ENCODE measurements at regions not wholly inside any gene's neighbourhood (a gene's known extent, or its start where the extent isn't known, plus 50 kb on each side); places are given as distances from the start of the nearest gene placed in this dataset.
A peak's percentile ranks its signal among the peaks of the same experiment; 100 is the strongest.

GRCh38 chr6:104572901-104573300, 286.8 kb downstream of the HACE1 start:
- DNase-seq, result no peak

DNA sequence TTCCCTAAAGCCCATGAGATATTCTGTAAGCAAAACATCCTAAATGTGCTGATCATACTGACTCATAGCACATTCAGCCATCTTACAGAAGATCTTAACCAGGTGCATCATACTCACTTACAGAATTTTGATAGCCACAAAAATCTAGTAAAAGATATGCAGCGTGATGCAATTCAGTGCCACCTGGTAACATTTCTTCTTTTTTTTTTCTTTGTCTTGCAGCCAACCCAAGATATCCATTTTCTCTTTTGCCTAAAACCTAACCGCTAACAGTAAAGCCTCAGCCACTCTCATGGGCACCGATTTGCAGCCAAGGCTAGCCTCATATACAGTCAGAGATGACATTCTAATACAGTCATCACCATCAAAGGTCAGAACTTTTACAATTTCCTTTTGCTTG, 293.3 kb downstream of the HACE1 start:
- no peak for DNase-seq

GRCh38 chr6:104563306-104563705, 296.4 kb downstream of the HACE1 start:
- DNase-seq, result no peak

GRCh38 chr6:104559435-104560202, 300.1 kb downstream of the HACE1 start:
- DNase-seq, result no peak

DNA sequence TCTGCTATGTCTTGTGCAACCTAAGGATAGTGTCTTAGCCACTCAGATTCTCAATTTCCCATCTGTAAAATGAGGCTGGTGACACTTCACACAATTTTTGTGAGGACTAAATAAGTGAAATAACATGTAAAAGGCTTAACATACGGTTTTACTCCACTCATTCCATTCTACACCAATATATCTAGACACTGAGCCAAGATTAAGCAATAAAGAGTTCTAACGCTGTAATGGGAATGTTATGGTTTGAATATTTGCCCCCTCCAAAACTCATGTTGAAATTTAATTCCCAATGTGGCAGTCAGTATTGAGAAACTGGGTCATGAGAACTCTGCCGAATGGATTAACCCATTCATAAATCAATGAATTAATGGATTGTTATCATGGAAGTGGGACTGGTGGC, 301.0 kb downstream of the HACE1 start:
- no peak for DNase-seq

- DNase-seq, result no peak
These were observed 311.4 kb downstream of the HACE1 start for GRCh38 chr6:104548297-104548696.

DNA sequence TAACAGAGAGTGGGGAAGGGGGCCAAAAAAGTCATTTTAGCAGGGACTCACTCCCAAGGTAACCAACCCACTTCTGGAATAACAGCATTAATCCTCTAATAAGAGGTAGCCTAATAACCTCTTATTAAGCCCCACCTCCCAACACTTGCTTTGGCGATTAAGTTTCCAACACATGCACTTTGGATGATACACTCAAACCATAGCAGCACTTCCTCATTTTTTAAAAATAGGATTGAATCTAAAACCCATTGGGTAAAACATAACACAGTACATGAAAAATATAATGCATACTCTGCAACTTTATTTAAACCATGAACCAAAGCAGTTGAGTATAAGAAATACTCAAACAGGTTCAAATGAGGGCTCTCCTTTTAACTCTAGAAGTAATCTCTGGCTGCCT, 318.3 kb downstream of the HACE1 start:
- peak; percentile 4 to 29 (median 29) for DNase-seq

GRCh38 chr6:104540743-104541142, 319.0 kb downstream of the HACE1 start:
- DNase-seq, result no peak

- no peak for DNase-seq
These were observed 320.5 kb downstream of the HACE1 start for GRCh38 chr6:104539173-104539572.

GRCh38 chr6:104537872-104538271, 321.8 kb downstream of the HACE1 start:
- DNase-seq, result no peak

DNA sequence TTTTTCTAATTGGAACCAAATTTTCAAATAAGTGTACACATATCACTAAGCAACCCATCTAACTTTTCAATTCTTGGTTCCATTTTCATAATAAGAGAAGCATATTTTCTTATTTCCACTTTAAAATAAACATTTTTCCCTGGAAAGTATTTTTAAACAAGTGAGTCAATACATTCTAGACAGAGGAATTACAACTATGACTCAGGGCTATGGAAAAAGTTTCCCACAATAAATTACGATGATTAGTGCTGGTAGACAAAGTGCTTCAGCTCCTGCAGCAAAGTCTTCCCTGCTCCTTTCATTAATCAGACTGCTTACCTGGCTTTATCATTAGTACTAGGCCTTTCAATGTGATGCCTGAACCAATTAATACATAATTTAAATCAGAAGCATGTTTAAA, 322.5 kb downstream of the HACE1 start:
- DNase-seq, result peak in 2 of 3 donors; percentile 23 to 30

- peak; percentile 26 to 40 (median 28) for DNase-seq
These were observed 327.3 kb downstream of the HACE1 start for GRCh38 chr6:104532462-104532861.

DNA sequence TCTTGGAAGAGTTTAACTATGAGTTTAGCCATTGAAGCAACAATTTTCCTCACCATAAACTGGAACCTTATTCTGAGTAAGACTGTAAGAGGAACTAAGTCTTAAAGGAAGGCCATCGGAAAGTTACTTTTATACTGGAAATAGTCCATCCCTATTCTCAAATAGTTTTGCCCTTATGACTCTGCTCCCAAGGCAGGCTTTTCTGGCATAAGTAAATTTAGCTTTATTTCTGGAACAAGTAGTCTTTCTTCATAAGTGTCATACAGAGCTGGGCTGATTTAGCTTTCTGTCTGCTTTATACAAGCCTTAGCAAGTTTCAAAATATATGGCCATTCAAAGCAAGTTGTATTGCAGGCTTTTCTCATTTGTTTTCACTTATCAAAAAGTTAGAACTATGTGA, 328.1 kb downstream of the HACE1 start:
- peak; percentile 4 to 40 (median 35) for DNase-seq

DNA sequence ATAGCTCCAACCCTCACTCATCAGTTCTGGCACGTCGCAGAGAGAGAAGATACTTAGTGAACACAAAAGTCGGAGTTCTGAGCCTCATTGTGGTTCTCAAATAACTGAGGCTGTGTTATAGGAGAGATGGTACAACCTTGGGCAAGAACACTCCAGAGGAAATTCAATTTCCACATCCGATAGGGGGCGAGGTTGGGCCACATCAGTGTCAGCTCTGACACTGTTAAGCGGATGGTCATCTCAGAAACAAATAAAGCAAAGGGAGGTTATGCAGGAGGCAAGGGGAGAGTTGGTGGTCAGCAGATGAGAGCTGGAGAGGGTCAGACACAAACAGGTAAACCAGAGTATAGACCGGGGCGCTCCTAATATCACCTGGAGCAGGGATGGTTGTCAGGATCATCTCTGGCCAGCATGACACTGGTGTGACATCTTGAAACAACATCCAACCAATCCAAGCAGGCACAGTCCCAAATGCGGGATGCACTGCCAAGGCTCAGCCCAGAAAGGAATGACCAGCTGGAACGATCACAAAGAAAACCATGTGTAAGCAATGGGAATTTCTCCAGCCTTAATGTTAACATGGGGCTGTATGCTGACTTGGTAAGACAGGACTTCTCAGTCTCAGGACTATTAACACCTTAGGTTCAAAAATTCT, 331.8 kb downstream of the HACE1 start:
- peak; percentile 24 to 27 (median 26) for DNase-seq

GRCh38 chr6:104527311-104527710, 332.4 kb downstream of the HACE1 start:
- DNase-seq, result peak; percentile 44 to 59 (median 58)

DNA sequence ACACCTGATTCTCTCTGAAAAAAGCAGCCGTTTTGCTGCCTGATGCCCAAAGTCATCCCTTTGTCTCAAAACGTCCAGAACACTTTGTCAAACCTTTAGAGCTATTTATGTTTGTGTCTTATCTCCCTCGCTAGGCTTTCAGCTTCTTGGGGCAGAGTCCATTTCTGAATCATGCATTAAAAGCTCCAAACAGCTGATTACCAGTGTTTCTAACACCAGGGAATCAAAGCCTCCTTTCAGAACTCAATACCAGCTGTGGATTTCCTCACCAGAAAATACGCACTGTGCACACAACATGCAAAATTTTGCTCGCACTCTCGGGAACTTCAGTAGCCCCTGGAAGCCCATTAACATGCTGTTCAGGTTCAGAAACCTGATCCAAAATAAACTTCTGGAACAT, 333.3 kb downstream of the HACE1 start:
- DNase-seq, result no peak

GRCh38 chr6:104525677-104526322, 333.9 kb downstream of the HACE1 start:
- DNase-seq, result peak; percentile 86 to 95 (median 91)

DNA sequence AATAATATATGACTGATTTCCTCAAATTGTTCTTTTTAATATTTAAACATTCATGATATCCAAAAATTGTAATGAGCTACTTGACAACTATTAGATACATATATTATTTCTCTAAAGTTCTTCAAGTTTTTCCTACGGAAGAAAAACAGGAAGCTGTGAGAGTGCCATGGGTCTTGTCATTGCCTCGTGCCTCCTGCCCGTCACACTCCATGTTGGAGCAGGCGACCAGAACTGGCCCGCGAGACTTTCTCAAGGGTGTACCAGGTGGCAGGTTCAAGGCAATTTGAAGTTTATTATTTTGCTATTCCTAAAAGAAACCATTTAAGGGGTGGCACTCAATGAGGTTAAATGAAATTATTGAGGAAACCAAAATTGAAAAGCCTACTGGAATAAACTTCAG, 337.2 kb downstream of the HACE1 start:
- DNase-seq, result peak; percentile 48 to 56 (median 55)

- no peak for DNase-seq
These were observed 338.5 kb downstream of the HACE1 start for GRCh38 chr6:104521176-104521575.

DNA sequence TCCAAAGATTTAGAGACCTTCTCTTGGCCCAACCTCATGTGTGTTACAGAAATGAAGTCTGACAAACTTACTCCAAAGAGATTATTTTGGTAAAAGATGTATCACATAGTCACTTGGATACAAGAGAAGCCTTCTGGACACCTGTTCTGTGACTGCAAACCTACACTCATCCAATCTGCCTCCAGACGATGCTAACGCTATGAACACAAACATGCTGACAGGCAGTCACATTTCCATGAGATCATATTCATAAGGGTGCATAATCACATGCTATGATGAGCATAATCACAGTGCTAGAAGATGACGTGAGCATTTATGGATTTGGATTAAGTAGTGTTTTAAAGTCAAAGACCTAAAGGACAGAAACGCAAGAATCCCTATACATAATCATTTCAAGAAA, 340.2 kb downstream of the HACE1 start:
- DNase-seq, result no peak

DNA sequence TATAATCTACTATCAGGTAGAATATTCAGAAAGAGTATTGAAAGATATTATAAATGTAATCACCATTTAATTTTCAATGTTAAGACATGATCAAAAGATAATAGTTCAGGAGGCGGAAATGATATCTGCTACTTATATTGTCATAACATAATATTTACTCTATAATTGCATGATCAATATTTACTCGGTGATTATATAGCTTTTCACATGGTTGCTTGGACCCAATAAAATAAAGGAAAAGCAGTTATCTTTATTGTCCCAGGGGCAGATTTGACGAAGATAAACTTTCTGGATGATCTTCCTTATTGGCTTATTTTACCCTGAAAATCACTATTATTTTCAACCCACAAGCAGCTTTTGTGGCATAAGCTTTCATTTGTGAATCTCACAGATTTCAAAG, 350.4 kb downstream of the HACE1 start:
- no peak for DNase-seq

GRCh38 chr6:104506429-104506828, 353.3 kb downstream of the HACE1 start:
- no peak for DNase-seq

DNA sequence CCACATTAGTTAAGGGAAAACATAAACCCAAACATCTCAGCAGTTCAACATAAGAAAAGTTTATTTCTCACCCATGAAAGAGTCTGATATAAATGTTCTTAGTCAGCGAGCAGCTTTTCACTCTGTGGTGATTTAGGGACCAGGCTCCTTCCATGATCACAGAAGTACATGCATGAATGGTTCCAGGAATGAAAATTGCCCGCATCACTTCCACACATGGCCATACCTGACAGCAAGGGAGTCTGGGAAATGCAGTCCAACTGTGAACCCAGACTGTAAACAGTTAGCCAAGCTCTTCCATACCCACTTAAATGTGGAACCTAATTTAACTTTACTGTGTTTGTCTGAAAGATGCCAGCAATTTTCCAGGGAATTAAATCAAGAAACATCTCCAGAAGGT, 353.9 kb downstream of the HACE1 start:
- no peak for DNase-seq

DNA sequence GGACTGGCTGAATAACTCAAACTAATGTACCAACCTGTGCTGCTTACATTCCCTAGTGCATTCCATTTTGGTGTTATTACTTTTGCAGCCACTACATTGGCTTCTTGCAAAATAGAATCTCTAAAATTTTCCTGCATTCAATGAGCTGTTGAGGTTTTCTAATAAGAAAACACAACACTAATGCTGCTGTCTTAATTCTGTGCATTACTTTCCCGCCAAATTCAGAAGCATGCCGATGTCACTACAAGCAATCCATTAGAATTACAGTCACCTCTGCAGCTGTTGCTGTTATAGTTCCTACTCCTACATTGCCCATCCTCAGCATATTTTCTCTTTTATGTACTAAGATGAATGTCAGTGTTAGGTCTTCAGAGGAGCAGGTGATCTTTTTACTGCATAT, 359.5 kb downstream of the HACE1 start:
- no peak for DNase-seq

Data from suppressor macrophage treated with lipopolysaccharide for 1 hour (primary cell).